ENCODE measurements at regions not wholly inside any gene's neighbourhood (a gene's known extent, or its start where the extent isn't known, plus 50 kb on each side); places are given as distances from the start of the nearest gene placed in this dataset.

DNA sequence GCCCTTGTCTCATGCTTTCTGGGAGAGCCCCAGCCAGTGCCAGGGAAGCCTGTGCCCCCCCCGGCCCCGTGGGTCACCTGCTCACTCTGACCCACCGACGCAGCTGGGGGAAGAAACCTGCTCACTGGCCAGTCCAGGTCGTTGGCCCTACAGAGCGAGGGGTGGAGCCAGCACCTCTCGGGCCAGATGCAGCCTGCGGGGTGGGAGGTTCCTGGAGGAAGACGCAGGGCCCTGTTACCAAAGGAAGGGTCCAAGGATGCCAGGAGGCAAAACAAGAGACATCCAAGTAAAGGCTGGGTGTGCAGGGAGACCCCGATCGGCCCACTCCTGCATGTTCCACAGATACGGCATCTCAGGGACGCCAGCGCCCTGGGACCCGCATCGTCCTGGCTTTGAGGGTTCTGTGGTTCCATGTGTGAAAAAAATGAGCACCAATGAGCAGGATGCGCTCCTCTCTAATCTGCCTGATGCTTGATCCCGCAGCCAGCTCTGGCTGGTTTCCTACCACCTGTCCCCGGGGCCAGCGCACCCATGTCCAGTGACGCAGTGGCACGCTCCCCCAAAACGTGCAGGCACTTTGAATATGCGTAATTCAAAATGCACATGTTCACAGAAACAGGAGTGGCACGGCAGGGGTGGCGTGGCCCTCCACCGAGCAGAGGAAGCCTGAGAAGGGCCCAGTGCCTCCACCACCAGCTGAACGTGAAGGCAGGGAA, 66.0 kb upstream of the GALNT9 start:
- intact Hi-C loops (cut with DNase I), result no loop called here
- H3K36me3 ChIP-seq (replicated peaks in 1 of 2; ENCODE audit: insufficient read depth in 1 of 2, low read depth in 2 of 2), result no peaks in the 10 kb centered on the region
- H3K9me3 ChIP-seq, result no peaks in the 10 kb centered on the region
- WGBS, 2 donors, result 58 to 69% methylated on average over 20 to 28 of the region's 28 CpGs
- no peak overlapping the region for H3K4me3 ChIP-seq
- DNase-seq (peak in 1 of 4 donors; percentile 2), ATAC-seq (no peak)
- no peaks in the 10 kb centered on the region for H3K4me1 ChIP-seq
- no peak for TF ChIP-seq POLR2A (IDR thresholded peaks at IDR 0.05)
- TF ChIP-seq, protein P1, sequence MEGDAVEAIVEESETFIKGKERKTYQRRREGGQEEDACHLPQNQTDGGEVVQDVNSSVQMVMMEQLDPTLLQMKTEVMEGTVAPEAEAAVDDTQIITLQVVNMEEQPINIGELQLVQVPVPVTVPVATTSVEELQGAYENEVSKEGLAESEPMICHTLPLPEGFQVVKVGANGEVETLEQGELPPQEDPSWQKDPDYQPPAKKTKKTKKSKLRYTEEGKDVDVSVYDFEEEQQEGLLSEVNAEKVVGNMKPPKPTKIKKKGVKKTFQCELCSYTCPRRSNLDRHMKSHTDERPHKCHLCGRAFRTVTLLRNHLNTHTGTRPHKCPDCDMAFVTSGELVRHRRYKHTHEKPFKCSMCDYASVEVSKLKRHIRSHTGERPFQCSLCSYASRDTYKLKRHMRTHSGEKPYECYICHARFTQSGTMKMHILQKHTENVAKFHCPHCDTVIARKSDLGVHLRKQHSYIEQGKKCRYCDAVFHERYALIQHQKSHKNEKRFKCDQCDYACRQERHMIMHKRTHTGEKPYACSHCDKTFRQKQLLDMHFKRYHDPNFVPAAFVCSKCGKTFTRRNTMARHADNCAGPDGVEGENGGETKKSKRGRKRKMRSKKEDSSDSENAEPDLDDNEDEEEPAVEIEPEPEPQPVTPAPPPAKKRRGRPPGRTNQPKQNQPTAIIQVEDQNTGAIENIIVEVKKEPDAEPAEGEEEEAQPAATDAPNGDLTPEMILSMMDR (IDR thresholded peaks at IDR 0.05), result no peak
- H3K27me3 ChIP-seq, result peaks cover 0 to 27% of the 10 kb centered on the region in 2 donors
- H3K27ac ChIP-seq, result no peak overlapping the region

DNA sequence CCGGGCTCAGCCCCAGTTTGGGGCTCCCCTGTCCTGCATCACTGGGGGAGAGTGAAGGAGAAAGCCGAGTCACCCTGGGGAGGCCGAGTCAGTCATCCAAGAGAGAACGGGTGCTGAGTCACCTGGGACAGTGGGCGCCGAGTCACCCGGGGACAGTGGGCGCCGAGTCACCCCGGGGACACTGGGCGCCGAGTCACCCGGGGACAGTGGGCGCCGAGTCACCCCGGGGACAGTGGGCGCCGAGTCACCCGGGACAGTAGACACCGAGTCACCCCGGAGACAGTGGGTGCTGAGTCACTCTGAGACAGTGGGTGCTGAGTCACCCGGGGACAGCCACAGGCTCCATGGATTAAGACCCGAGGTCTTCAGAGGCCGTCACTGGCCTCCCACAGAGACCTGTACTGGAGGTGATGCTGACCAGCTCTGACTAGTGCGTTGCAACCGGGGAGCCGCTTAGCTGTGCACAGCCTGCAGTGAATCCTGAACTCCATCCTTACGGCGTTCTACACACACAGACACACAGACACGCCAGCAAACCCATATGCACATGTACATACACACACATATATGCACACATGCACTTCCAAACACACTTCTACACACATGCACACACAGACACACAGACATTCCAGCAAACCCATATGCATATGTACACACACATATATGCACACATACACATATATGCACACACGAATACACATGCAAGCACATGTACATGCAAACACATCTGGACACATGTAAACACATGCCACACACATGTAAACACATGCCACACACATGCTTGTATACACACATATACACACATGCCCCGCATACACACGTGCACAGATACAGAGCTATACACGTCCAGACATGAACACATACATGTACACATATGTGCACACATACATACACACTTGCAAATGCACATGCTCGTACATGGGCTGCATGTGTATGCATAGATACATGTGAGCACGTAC, 64.9 kb upstream of the GALNT9 start:
- TF ChIP-seq, protein P1 (IDR thresholded peaks at IDR 0.05), result no peak
- TF ChIP-seq POLR2A (IDR thresholded peaks at IDR 0.05), result no peak
- no peak overlapping the region for H3K4me3 ChIP-seq
- no peak for ATAC-seq
- no peaks in the 10 kb centered on the region for H3K36me3 ChIP-seq (replicated peaks in 1 of 2; ENCODE audit: insufficient read depth in 1 of 2, low read depth in 2 of 2)
- H3K27ac ChIP-seq, result no peak overlapping the region
- intact Hi-C loops (cut with DNase I), result no loop called here
- DNase-seq, result peak in 1 of 4 donors; percentile 2
- peaks cover 0 to 20% of the 10 kb centered on the region in 2 donors for H3K27me3 ChIP-seq
- no peaks in the 10 kb centered on the region for H3K9me3 ChIP-seq
- no peaks in the 10 kb centered on the region for H3K4me1 ChIP-seq
- 66 to 67% methylated on average over 22 to 36 of the region's 36 CpGs for WGBS, 2 donors

DNA sequence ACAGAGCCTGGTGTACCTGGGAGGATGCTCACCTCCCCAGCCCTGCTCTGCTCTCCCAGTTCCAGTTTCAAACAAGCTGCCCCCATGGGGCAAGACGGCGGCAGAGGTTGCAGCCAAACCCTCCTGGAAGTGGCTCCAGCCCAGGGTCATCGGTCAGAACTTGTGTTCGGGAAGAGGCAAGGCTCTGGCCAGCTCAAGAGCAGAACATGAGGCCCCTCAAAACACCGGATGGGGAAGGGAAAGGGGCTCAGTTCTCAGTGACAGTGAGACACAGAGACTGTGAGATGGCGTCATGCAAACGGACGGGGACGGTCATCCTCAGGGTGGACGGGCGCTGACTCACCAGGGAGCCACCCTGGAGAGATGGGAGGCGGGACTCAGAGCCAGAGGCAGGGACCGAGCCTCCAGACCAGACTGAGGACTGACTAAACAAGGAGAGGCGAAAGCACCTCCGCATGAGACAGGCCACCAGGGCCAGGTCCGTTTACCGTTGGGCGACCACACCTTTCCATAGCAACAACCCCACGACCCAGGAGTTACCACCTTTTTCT, 63.9 kb upstream of the GALNT9 start:
- Histone ChIP-seq H3K4me3 (no peak overlapping the region), H3K9me3 (no peaks in the 10 kb centered on the region), H3K36me3 (replicated peaks in 1 of 2; ENCODE audit: insufficient read depth in 1 of 2, low read depth in 2 of 2) (no peaks in the 10 kb centered on the region), H3K27ac (no peak overlapping the region), H3K4me1 (no peaks in the 10 kb centered on the region), H3K27me3 (peaks cover 0 to 15% of the 10 kb centered on the region in 2 donors)
- intact Hi-C loops (cut with DNase I), result no loop called here
- WGBS, 2 donors, result 43 to 46% methylated on average over 11 to 19 of the region's 19 CpGs
- TF ChIP-seq POLR2A (IDR thresholded peaks at IDR 0.05), result no peak
- TF ChIP-seq, protein P1 (IDR thresholded peaks at IDR 0.05), result no peak
- ATAC-seq (no peak), DNase-seq (no peak)

DNA sequence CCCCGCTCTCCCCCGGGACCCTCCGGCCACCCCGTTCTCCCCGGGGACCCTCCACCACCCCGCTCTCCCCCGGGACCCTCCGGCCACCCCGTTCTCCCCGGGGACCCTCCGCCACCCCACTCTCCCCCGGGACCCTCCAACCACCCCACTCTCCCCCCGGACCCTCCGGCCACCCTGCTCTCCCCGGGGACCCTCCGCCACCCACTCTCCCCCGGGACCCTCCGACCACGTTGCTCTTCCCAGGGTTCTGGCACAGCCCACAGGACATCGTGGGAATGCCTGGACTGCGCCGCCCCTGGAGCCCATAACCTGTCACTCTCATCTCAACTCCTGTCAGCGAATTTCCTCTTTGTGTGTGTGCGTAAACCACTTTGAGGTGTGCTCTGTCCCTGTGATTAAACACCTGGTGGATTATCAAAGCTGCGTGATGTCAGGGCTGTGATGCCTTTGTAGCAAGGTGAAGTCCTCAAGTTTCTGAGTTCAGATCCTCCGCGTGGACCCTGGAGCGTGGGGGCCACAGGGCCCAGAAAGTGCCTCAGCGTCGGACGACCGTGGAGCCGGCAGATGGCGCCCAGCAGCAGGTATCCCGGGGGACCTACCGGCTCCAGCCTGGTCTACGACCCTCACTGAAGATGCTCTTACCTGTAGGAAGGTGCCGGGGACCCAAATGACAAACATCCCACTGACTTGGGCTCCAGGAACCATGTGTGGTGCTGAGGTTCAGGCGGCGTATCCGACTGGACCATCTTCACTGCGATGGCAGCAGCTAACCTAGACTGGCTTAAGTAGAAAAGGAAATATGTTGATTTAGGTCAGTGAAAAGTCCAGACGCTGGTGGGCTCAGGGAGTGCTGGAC, 63.2 kb upstream of the GALNT9 start:
- 20 to 67% methylated on average over 2 to 31 of the region's 43 CpGs for WGBS, 2 donors
- peaks cover 0 to 10% of the 10 kb centered on the region in 2 donors for H3K27me3 ChIP-seq

More for the DNA sequence above, 63.2 kb upstream of the GALNT9 start:
- no peak for ATAC-seq
- DNase-seq, result no peak
- no peak for TF ChIP-seq POLR2A (IDR thresholded peaks at IDR 0.05)
- TF ChIP-seq, protein P1 (IDR thresholded peaks at IDR 0.05), result no peak
- H3K9me3 ChIP-seq, result no peaks in the 10 kb centered on the region
- no peak overlapping the region for H3K4me3 ChIP-seq
- intact Hi-C loops (cut with DNase I), result no loop called here
- H3K27ac ChIP-seq, result no peak overlapping the region
- no peaks in the 10 kb centered on the region for H3K4me1 ChIP-seq
- H3K36me3 ChIP-seq (replicated peaks in 1 of 2; ENCODE audit: insufficient read depth in 1 of 2, low read depth in 2 of 2), result no peaks in the 10 kb centered on the region

Measured in body of pancreas (tissue), 4 donors.